HG03565 (cell line): ENCODE measurements at regions not wholly inside any gene's neighbourhood (a gene's known extent, or its start where the extent isn't known, plus 50 kb on each side); places are given as distances from the start of the nearest gene placed in this dataset.

ENCODE experiments used
- ATAC-seq: cut with Tn5 transposase; IDR thresholded peaks from one replicate; pipeline ENCODE4 v1.9.1; 2021; ENCODE audit warnings: mild to moderate bottlenecking, moderate library complexity; ENCODE audit not compliant: unreplicated experiment

DNA sequence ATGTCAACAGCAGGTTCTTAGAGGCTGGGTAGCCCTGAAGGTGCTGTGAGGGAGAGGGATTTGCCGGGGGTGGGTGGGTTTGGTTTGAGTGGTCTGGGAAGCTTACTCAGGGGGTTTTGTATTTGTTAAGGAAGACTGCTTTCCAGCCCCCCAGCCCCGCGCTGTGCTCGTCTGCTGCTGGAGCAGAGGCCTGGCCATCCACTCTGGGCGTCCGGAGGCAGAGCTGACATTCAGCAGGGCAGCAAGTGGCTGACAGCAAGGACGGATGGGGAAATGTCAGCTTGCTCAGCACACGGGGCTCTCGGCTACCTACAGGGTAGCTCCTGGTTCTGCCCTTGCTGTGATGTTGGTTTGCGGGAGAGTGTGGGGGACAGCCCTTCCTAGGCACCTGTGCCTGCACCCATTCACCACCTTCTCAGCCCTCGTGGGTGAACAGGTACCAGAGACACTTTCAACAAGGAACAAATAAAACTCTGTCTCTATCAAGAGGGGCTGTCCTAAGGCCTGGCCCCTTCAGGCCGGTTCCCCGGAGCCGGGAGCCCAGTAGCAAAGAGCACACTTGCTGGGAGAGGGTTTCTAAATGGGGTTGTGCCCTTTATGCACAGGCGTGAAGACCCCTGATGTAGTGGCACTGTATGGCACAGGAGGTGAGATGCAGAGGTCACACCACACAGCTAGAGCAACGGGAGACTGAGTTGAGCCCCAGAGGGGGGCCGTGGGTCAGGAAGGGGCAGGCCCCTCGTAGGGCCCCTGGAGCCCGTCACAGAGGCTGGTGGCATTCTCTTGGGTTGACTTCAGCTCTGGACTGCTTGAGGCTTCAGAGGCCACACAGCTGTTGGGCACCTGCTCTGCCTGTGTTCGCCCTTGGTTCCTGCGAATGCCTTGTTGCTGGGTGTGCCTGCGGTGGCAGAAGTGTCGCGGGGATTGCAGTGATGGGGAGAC, 72.2 kb upstream of the SHH start:
- no peak for ATAC-seq

DNA sequence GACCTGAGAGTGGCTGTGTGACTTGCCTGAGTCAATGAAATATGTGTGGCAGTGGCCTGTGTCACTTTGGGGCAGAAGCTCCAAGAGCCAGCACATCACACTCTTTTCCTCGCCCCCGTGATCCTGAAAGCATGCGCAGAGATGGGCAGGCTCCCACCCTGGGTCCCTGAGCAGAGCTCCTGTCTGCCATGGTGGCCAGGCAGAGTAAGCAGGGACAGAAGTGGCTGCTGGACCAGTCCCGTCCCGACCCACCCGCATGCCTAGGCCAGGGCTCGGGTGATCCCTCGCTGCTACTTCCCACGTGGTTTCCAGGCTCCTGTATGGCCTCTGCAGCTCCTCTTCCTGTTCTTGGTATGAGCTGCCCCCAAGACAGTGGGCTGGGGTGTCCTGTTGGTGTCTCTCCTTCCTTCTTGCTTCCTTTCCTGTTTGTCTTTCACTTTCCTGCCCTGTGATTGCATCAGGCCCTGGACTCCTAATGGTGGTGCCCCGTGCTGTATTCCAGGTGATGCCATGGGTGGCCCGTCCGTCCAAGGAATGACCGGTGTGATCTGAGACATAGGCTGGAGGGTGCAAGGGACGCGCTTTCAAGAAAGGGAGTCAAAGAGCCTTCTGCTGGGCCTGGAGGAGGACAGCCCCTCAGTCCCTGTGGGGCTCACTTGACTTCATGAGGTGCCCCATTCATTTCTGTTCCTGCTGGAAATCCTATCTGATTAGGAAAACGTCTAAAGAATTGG, 71.4 kb upstream of the SHH start:
- ATAC-seq, result no peak

DNA sequence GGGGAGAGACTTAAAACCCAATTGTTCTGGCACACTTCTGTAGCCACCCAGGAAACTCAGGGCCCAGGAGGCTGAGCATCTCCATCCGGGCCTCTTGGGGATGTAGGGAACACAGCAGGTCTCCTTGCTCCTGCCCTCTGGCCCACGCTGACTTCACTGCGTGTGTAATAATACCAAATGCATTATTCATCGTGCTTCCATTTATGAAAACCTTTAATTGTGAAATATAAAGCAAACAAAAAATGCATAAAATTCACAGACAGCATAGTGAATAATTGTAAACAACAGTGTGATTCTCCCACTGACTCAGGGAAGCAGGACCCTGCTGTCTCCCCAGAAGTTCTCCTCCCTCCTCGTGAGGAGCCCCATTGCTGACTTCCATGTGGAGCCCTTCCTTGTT, 70.3 kb upstream of the SHH start:
- no peak for ATAC-seq

DNA sequence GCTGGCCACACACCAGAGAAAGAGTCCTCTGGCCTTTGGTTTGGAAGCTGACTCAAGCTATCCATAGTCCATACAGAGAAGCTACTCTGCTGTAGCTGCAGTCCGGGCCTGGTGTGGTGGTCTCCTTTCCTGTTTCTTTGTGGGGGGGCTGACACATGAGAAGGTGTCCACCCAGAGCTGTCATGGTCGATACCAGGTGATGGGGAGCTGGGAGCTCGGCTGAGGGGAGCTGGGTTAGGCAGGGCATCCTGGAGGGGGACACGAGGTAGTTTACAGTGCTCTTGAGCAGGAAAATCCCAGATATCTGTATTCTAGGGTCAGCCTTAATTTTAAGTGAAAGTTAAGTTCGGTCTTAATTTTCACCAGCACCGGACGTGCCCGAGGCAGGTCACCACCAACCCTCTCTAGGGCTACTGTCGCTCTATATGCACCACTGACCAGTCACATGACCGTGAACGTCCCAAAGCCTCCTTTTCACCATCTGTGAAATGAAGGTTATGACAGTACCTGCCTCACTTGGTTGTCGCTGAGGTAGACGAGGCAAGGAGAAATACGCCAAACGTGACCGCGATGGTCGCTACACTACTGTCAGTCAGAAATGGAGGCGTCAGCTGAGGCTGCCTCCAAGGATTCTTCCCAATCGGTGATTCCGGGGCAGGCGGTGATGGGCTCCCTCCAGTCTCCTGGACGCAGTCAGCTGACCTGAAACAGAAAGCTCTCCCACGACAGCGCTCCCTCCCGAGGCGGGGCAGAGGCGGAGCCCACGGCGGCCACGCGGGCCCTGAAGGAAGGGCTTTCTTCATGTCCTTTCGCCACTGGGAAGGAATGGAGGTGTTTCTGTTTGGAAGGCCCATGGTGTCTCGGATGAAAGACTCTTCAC, 69.4 kb upstream of the SHH start:
- ATAC-seq, result no peak

DNA sequence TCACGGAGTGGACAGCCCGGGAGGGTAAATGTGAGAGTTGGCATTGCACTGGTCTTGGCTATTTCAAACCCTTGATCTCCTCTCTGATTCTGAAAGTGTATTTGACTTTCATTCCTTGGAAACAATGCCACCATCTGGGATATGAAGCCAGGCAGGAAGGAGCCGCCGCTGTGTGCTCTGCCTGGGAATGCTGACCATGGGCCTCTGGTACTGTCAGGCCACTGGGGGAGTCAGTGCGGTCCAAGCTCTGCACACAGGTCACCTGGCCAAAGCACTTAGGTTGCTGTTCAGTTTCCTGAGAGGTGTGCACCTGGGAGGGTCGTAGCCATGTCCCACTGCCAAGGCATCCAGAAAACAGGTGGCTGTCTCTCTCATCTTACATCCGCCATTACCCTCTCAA, 68.5 kb upstream of the SHH start:
- no peak for ATAC-seq

DNA sequence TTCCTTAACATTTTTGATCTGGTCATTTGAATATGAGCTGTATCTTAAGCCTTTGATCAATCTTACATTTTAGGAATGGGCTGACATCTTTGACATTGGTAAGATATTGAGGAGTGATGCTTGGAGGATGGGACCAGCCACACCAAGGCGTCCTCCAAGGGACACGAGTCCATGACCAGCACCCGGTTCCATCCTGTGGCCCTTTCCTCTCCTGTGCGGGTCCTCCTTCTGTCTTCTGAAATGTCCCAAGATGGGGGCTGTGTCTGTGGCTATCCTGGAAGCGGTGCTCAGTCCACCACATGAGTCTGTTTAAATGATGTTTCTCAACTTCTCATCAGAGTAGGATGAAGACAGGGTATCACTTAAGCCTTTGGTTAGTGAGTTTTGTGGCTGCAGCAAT, 67.3 kb upstream of the SHH start:
- ATAC-seq, result no peak

DNA sequence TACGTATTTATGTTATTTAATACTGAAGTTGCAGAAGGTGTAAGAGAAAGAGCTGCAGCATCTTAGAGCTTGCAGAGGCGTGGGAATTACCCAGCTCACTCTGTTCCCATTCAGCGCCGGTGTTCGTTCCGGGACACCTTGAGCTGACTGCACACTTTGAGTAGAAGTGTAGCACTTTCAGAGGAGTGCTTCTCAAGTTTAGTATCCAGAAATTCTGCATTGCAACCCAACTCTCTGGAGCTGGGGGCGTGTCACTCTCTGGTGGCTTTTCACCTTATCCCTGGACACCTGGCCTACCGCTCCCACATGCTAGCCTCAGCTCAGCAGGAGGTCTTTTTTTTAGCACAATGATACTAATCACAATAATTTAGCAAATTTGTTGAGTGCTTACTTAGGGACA, 66.4 kb upstream of the SHH start:
- no peak for ATAC-seq

DNA sequence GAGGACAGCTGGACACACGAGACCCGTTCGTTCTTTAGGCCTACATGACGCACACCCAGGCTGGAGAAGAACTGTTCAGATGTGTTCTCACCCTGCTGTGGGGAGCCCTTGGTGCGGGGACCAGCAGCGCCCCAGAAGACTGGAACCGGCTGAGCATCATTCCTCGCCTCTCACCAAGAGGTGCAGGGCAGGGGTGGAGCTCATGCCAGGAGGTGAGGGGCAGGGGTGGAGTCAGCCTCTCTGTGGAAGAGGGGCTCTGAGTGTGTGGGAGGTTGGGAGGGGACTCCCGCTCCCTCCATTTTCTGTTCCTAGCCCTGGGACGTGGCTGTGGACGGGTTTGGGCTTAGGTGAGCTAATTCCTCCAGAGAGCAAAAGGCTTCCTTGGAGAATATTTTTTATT, 66.0 kb upstream of the SHH start:
- ATAC-seq, result no peak

DNA sequence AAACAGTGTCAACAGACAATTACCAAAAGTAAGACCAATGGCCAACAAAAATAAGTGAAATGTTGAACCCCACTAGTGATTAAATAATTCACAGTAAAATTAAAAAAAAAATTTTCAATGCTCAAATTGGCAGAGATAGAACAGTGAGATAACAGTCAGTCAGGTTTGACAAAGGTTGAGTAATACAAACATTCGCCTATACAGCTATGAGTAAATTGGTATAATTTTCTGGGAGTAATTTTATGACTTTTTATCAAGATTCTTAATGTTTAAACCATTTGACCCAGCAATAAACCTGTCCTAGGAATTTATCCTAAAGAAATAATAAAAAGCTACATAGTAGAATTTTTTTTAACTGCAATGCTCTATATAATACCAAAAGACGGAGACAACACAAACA, 64.9 kb upstream of the SHH start:
- no peak for ATAC-seq

DNA sequence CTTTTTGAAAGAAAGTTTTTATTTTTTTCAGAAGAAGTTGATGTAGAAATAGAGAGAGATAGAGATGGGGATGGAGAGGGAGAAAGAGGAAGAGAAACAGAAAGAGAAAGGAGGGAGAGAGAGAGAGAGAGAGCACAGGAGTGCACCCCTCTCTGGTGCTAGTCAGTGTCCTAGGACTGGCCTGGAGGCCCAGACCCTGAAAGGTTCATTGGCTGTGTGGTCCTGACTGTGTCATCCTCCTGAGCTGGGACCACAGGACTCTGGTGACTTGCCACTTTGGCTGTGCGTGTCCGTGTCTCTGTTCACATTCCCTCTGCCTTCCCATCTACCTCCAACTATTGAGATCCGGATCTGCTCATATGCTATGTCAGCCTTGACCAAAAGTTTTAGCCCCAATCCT, 62.1 kb upstream of the SHH start:
- no peak for ATAC-seq

DNA sequence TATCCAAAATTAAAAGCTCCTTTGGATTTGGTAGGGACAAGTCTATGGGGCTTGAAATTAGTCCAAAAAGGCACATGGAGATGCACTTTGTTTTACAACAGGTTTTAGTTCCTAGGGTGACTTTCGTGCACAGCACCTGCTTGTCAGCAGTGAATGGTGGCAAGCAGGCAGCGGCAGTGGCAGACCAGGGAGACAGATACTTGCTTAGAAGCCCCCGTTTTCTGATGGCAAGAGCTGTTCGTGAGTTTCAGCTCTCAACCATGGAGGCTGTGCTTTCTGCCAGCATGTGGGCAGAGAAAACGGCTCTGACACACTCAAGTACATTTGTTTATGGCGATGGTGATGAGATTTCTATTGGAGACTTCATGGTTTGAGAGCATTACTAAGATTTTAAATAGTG, 61.7 kb upstream of the SHH start:
- no peak for ATAC-seq

DNA sequence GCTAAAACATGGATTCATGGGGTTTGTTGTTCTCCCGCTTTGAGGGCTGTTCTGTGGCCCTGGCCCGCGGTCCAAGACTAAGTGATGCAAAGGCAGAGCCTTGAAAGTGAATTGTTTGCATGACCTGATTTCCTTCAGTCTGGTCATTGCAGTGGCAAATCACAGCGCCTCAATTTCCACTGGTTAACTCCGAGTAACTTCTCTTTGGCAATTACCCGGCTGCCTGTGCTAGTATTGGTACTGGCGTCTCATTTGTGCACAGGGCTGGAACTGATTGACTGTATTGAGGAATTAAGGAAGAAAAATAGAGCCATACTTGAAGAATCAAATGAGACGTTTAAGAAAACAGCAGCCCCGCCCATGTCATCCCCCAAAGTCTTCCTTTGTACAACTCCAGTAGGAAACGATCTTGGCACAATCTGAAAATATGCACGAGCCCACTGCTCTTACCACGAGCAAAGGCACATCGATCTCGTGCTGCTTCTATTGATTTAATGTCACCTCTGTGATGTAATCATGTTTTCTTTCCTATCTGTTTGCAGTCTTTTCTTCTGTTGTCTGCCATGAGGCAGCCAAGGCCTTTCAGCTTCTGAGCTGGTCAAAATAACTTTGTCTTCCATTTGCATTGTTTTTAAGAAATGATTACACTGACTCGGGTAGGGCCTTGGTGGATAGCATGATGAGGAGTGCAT, 60.6 kb upstream of the SHH start:
- ATAC-seq, result no peak

DNA sequence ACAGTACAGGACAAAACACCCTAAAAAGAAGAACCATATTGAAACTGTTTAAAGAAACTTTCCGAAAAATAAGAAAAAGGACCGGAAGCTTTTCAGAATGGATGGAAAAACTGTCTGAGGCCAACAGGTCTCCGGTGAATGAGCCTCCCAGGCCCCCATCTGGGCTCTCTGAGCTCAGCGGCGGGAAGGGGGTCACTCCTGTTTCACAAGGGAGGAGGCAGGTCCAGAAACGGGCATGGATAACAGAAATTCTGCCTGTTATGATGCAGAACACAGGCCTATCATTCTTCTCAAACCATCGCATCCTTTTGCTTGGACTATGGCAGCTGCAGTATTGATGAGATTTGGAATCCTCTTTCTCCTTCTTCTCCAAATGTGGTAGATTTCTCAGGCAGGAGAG, 58.9 kb upstream of the SHH start:
- no peak for ATAC-seq

DNA sequence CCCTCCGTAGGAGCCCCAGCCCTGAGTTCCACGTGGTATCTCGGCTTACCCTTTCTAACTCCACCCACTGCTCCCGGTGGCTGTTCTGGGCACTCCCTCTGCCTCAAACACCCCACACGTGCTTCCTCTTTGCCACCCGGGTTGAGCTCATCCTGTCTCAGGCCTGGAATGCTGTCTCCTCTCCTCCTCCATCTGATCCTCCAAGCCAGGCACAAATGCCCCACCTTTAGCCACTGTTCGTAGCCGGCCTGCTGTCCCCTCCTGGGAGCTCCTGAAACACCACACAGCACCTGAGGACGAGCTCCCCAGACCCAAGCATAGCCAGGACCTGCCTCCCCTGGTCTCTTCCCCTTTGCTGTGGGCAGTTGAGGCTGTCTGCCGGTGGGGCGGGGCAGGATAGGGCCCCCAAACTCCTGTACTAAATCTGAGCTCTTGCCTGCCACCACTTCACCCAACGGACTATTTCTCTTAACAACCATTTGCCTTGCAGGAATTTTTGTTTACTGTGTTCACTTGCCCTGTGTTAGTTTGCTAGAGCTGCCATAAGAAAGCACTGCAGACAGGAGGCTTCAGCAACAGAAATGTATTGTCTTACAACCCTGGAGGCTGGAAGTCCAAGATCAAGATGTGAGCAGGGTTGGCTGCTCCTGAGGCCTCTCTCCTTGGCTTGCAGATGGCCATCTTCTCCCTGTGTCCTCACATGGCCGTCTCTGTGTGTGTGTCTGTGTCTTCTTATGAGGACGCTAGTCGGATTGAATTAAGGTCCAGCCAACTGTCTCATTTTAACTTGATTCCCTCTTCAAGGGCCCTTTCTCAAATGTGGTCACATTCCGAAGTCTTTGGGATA, 58.3 kb upstream of the SHH start:
- ATAC-seq, result no peak

DNA sequence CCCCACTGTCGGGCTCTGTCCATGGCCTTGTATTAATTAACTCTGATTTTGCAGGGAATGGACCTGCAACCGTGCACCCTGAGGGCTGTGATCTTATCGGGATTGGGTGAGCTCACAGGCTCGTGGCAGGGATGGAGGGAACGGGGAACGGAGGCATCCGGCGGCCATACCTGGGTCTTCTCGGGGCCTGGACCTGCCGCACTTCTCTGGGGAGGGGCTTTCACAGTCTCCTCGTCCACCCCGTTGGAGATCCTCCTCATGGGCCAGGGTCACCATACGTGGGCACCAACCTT, 57.5 kb upstream of the SHH start:
- ATAC-seq, result no peak

DNA sequence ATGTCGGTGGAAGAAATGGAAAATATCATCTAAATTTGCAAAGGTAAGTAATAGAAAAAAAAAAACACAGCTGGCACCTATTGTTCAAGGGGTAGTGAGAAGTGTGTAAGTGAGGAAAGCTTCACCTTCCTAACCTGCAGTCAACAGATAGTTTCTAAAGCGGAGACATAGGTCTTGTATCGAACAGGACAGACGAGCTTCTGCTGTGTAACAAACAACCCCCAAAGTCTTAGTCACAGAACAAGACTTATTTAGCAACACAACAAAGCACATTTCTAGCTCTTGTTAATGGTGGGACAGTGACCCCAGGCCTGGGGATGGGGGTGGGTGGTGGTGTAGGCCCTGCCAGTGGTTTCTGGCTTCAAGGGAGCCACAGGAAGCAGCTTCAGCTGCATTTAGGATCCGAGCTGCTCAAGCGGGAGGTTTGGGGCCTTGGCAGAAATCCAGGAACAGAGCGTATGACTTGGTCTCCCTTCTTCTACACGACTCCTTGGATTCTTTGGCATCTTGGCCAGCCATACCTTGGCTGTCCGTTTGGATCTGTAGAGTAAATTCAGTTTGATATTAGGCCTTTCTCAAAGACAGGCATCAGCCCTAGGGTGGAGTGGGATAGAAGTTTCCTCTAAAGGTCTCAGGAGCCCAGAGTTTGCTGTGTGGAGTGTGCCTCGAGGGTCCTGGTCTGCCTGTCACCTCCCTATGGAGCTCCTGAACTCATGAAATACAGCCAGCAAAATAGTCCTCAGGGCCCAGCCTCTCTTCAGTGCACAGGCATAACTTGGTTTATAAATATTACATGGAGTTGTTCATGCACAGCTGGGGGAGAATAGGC, 56.9 kb upstream of the SHH start:
- no peak for ATAC-seq

DNA sequence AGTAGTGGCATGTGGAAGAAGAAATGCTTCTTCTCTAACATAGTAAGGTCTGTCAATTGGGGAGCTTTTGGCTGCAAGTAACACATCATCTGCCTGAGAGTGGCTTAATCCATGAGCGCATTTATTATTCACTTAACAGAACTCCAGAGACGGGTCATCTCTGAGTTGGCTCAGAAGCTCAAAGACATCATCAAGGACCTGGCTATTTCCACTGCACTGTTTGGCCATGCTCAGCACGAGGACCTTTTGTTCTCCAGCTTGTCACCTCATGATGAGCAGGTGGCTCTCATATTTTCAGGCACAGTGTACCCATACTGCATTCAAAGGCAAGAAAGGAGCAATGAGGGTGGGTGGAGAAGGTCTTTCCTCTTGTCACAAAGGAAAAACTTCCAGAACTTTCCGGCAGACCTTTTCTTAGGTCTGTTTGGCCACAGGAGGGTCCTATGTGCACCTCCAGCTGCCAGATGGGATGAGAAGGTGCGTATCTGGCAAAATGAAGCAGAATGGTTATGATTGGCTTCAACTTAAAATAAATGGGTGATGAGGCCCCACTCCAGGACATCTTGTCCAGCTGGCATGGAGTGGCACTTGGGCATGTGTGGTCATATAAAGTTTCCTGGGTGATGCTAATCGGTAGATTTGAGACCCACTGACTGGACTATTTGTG, 55.6 kb upstream of the SHH start:
- no peak for ATAC-seq

DNA sequence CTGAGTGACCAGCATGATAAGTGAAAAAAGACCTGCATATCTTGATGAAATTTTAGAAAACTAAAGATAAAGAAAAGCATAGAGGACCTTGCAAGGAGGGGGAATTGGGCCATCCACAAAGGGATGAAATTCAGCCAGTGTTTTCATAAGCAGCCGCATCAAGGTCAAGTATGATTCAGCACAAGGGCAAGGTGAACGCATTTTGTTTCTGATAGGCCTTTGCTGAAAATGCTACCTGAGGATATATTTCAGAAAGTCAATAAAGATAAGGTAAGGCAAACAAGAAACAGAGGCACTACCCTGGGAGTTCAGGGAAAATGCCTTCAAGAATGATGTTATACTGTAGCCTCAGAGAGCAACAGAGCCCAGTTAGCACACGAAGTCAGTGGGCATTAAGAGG, 55.0 kb upstream of the SHH start:
- no peak for ATAC-seq
